Activated CD4-positive, alpha-beta T cell treated with anti-CD3 and anti-CD28 coated beads, Interleukin-2, amount 10 ng/mL, durations not matched to agents 7 days and 5 days (primary cell): ENCODE measurements at regions not wholly inside any gene's neighbourhood (a gene's known extent, or its start where the extent isn't known, plus 50 kb on each side); places are given as distances from the start of the nearest gene placed in this dataset.

Source experiments
- CTCF ChIA-PET: fragments of 350-600 bp; sonication (Branson Sonifier 250); formaldehyde crosslinking; loops from one replicate; lab custom pipeline; 2021; ENCODE audit warnings: antibody characterized with exemption; lab: Charles Lee
- POLR2A ChIA-PET: fragments of 350-600 bp; sonication (Branson Sonifier 250); formaldehyde crosslinking; loops from one replicate; lab custom pipeline; 2021; ENCODE audit warnings: antibody characterized with exemption; lab: Charles Lee
- DNase-seq: peaks from one replicate; pipeline ENCODE4 v3.0.0-alpha.2; 2020
- H3K27ac Mint-ChIP-seq: one replicate; pipeline ENCODE4 v1.8.0; 2021; ENCODE audit warnings: mild to moderate bottlenecking, moderate library complexity, mixed read lengths
- H3K27me3 Mint-ChIP-seq: one replicate; pipeline ENCODE4 v1.8.0; 2021; ENCODE audit warnings: mixed read lengths
- H3K36me3 Mint-ChIP-seq: one replicate; pipeline ENCODE4 v1.8.0; 2021; ENCODE audit warnings: low read depth, mixed read lengths
- H3K4me1 Mint-ChIP-seq: one replicate; pipeline ENCODE4 v1.8.0; 2021; ENCODE audit warnings: mixed read lengths
- H3K4me3 Mint-ChIP-seq: one replicate; pipeline ENCODE4 v1.8.0; 2021; ENCODE audit warnings: mild to moderate bottlenecking, moderate library complexity, mixed read lengths
- H3K9me3 Mint-ChIP-seq: one replicate; pipeline ENCODE4 v1.8.0; 2021; ENCODE audit warnings: mixed read lengths

DNA sequence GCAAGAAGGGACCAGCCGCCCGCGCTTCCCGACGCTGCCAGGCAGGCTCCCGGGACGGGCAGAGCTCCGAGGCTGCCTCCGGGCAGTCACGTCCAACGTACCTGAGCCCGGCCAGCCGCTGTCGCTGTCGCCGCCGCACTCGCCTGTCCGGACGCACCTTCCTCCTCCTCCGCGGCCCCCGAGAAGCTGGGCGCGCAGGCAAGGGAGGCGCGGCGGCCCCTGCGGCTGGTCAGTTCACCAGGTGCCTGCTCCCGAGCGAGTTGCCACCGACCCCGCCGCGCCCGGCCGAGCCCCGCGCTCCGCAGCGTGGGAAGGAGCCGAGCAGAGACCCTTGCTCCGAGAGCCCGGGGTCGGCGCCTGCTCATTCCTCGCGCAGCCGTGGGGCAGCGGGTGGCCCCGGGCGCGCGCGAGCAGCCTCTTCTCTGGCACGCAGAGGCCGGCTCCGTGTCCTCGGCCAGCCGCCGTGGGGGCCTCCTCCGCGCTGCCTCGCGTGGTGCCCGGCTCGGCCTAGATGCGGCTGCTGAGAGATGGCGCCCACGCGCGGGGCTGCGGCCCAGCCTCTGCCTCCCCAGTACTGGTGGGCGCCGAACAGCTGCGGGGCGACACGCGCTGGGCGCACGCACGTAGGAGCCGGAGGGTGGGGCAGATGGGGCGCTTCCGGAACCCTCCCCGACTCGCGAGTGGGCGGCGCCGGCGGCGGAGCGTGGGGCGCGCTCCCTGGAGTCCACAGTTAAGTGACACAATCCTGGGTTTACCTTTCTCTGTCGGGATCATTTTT is 419.4 kb downstream of the UQCRFS1 start:
- Mint-ChIP-seq H3K36me3 (no peaks in the 10 kb centered on the region), H3K4me1 (peaks cover 4% of the 10 kb centered on the region), H3K4me3 (no peak overlapping the region), H3K27me3 (peaks cover 30% of the 10 kb centered on the region), H3K9me3 (no peaks in the 10 kb centered on the region), H3K27ac (no peak overlapping the region)
- ChIA-PET POLR2A (no interaction called here), CTCF (no interaction called here)
- no peak for DNase-seq

DNA sequence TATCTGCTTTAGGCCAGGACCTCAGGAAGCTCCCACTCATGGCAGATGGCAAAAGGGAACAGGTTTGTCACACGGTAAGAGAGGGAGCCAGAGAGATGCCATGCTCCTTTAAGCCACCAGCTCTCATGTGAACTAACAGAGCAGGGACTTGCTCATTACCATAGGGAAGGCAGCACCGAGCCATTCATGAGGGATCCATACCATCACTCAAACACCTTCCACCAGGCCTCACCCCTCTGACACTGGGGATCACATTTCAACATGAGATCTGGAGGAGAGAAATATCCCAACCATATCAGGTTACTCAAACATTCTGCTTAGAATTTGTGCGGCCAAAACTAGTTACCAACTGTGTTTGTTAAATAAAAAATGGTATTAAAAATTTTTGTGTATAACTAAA is 427.0 kb downstream of the UQCRFS1 start:
- Mint-ChIP-seq H3K36me3 (no peaks in the 10 kb centered on the region), H3K4me1 (no peaks in the 10 kb centered on the region), H3K27ac (no peak overlapping the region), H3K4me3 (no peak overlapping the region), H3K9me3 (peaks cover 10% of the 10 kb centered on the region), H3K27me3 (no peaks in the 10 kb centered on the region)
- DNase-seq: no peak
- ChIA-PET CTCF (no interaction called here), POLR2A (no interaction called here)

DNA sequence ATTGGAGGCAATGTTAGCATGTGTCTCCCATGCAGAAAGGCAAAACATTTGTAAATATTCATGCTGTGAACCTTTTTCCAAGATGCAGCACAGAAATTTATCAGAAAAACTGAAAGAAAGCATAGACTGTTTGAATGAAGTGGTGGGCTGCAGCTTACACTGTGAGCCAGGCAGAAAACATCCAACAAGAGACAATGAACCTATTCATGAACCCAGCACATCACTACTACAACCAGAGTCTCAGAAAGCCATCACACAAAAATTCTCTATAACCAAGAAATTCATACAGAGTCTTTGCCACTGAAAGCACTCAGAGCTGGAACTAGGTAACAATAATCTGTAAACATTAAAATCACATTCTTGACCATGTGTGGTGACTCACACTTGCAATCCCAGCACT is 448.9 kb downstream of the UQCRFS1 start:
- peaks cover 5% of the 10 kb centered on the region for H3K9me3 Mint-ChIP-seq
- DNase-seq: no peak
- peaks cover 2% of the 10 kb centered on the region for H3K27me3 Mint-ChIP-seq
- H3K36me3 Mint-ChIP-seq: no peaks in the 10 kb centered on the region
- POLR2A ChIA-PET: no interaction called here
- CTCF ChIA-PET: no interaction called here
- no peaks in the 10 kb centered on the region for H3K4me1 Mint-ChIP-seq
- H3K27ac Mint-ChIP-seq: no peak overlapping the region
- H3K4me3 Mint-ChIP-seq: no peak overlapping the region

DNA sequence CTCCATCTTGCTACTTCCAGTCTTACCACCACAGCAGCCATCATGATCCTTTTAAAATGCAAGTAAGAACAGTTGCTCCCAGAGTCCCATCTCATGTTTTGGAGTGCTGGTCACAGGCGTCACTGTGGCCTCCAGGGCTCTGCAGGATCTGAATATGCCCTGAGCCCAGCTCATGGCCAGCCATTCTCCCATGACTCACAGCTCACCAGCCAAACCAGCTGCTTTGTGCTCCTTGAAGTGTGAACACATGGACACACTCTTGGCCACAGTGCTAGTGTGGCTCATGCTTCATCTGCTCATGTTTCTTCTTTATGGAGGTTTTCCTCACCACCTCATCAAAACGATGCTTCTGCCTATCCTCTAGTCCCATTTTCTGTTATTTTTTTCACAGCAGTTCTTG is 466.5 kb downstream of the UQCRFS1 start:
- CTCF ChIA-PET: interaction anchor here (1.7 kb wide), 1 partner anchor 10 kb away, joined by 3 read pairs; no protein-coding TSS in a partner anchor
- Mint-ChIP-seq H3K4me1 (no peaks in the 10 kb centered on the region), H3K4me3 (no peak overlapping the region)

GRCh38 chr19:28744943-28745342 is 468.0 kb downstream of the UQCRFS1 start:
- H3K9me3 Mint-ChIP-seq: no peaks in the 10 kb centered on the region
- no peaks in the 10 kb centered on the region for H3K4me1 Mint-ChIP-seq
- H3K4me3 Mint-ChIP-seq: no peak overlapping the region
- POLR2A ChIA-PET: no interaction called here
- no peak overlapping the region for H3K27ac Mint-ChIP-seq
- no peak for DNase-seq
- H3K36me3 Mint-ChIP-seq: no peaks in the 10 kb centered on the region
- CTCF ChIA-PET: no interaction called here
- peaks cover 2% of the 10 kb centered on the region for H3K27me3 Mint-ChIP-seq

More for the DNA sequence above, 466.5 kb downstream of the UQCRFS1 start:
- no peak for DNase-seq
- H3K36me3 Mint-ChIP-seq: no peaks in the 10 kb centered on the region
- POLR2A ChIA-PET: no interaction called here
- H3K27ac Mint-ChIP-seq: no peak overlapping the region
- H3K9me3 Mint-ChIP-seq: no peaks in the 10 kb centered on the region
- H3K27me3 Mint-ChIP-seq: peaks cover 2% of the 10 kb centered on the region

DNA sequence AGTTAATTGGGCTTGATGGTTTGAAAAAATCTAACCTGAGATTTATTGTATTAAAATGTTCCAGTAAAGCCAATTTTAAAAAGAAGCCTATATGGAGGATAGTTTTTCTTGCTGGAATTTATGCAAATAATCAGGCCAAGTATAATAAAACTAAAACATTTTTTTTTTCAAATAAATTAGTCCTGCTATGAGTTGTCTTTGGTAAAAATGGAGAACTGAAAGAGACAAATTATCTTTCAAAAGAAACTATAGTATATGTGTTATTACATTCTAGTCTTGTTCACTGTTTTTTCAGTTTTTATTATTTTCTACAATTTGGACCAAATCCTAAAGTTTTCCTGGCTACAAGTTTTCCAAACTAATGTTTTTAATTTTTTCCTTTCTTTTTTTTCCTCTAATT is 468.9 kb downstream of the UQCRFS1 start:
- H3K9me3 Mint-ChIP-seq: no peaks in the 10 kb centered on the region
- peaks cover 2% of the 10 kb centered on the region for H3K27me3 Mint-ChIP-seq
- ChIA-PET CTCF (no interaction called here), POLR2A (no interaction called here)
- H3K36me3 Mint-ChIP-seq: no peaks in the 10 kb centered on the region
- no peak overlapping the region for H3K27ac Mint-ChIP-seq
- no peak overlapping the region for H3K4me3 Mint-ChIP-seq
- no peaks in the 10 kb centered on the region for H3K4me1 Mint-ChIP-seq
- no peak for DNase-seq

DNA sequence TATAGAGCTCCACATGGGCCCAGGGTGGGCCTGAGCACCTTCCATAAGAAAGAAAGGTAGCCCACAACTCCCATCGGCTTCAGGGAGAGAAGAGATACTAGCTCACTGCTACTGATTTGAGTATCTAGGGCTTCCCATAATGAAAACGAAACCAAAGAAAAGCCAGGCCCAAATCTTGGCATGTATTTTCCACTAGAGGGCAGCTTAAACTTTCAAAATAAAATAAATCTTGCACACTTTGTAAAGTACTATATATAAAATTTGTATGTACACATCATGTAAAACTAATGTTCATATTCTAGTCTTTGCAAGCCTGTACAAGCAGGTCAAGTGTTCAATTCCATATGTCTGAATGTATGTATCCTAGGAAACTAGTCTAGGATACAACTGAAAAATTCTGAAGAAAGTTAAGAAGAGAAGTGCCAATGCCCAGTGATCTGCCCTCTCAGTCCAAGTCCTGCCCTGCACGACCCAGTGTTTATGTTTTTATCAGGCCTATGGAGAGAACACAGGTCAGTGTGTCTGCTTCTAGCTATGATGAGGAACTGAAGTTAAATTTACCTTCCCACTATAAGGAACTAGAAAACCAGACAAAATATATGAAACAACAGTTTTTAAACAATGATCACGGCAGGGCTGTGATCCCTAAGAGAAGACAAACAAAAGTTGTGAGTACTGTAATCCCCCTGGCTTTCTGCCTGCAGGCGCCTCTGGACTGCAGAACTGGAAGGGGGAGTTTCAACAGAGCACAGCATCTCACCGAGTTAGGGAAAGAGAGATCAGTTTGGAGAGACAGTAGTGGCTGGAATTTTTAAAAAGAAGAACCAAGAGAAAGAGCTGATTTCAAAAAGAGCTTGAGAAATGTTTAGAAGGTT is 475.7 kb downstream of the UQCRFS1 start:
- H3K9me3 Mint-ChIP-seq: no peaks in the 10 kb centered on the region
- H3K27ac Mint-ChIP-seq: peak overlapping the region; percentile 81
- CTCF ChIA-PET: interaction anchor here (0.6 to 1.0 kb wide), 3 partner anchors 9 to 851 kb away, joined by 3 read pairs; no protein-coding TSS in a partner anchor
- no peaks in the 10 kb centered on the region for H3K36me3 Mint-ChIP-seq
- no peak overlapping the region for H3K4me3 Mint-ChIP-seq
- peaks cover 9% of the 10 kb centered on the region for H3K27me3 Mint-ChIP-seq
- peak; percentile 46 for DNase-seq
- POLR2A ChIA-PET: no interaction called here
- peaks cover 6% of the 10 kb centered on the region for H3K4me1 Mint-ChIP-seq

DNA sequence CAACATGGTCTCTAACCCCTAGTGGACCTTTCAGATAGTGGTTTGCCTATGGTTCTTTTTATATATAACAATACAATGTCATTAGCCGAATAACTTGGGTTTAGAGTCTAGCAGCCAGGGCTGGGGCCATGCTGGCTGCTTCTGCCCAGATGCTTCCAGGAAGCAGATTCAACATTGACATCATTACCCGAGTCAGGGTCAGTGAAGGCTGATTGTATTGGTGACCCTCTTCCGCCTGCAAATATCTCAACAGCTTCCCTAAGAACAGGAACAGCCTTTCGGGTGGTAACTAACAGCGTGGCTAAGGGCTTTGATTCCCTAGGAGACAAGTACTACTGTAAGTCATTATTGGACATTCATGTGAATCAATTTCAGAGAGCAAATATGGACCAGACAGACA is 476.4 kb downstream of the UQCRFS1 start:
- Mint-ChIP-seq H3K9me3 (no peaks in the 10 kb centered on the region), H3K27ac (peak overlapping the region; percentile 77), H3K27me3 (peaks cover 9% of the 10 kb centered on the region), H3K4me3 (no peak overlapping the region), H3K36me3 (no peaks in the 10 kb centered on the region), H3K4me1 (peaks cover 6% of the 10 kb centered on the region)
- CTCF ChIA-PET: interaction anchor here (0.8 to 1.0 kb wide), 2 partner anchors 9 to 547 kb away, joined by 3 read pairs; no protein-coding TSS in a partner anchor
- POLR2A ChIA-PET: no interaction called here
- no peak for DNase-seq

GRCh38 chr19:28731577-28731976 is 481.4 kb downstream of the UQCRFS1 start:
- no peak for DNase-seq
- ChIA-PET POLR2A (no interaction called here), CTCF (no interaction called here)

DNA sequence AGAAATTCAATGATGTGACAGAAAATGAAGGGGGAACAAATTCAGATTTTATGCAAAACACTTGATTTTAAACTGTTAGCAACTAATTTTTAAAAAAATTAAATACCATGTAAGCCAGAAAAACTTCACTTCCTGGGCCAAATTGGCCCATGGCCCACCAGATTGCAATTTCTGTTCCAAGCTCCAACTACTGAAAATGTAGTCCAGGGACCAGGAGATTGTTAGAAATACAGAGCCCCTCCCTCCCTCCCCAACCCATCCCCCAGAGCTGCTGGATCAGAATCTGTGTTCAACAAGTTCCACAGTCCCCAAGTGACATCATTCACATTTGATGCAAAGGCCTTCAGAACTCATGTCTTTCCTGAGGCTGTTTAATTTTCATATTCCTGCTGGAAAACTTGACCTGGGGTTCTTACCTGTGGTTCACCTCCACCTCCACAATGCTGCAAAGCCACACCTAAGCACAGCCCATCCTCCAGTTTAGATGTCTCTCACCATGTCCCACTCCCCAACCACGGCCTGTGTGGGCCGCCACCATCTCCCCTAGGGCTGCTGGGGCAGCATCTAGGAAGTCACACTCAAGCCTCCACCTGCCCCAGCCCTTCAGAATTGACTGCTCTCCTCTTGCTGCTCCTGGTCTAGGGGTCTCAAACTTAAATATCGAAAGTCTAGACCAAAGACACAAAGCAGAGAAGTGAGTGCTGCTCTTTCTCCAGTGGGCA is 482.0 kb downstream of the UQCRFS1 start:
- Mint-ChIP-seq H3K4me1 (no peaks in the 10 kb centered on the region), H3K4me3 (no peak overlapping the region), H3K9me3 (no peaks in the 10 kb centered on the region), H3K27me3 (peaks cover 41% of the 10 kb centered on the region), H3K36me3 (no peaks in the 10 kb centered on the region), H3K27ac (no peak overlapping the region)
- ChIA-PET POLR2A (no interaction called here), CTCF (no interaction called here)
- no peak for DNase-seq

More at GRCh38 chr19:28731577-28731976, 481.4 kb downstream of the UQCRFS1 start:
- no peak overlapping the region for H3K4me3 Mint-ChIP-seq
- H3K27me3 Mint-ChIP-seq: peaks cover 37% of the 10 kb centered on the region
- H3K36me3 Mint-ChIP-seq: no peaks in the 10 kb centered on the region
- H3K27ac Mint-ChIP-seq: no peak overlapping the region
- no peaks in the 10 kb centered on the region for H3K9me3 Mint-ChIP-seq
- peaks cover 2% of the 10 kb centered on the region for H3K4me1 Mint-ChIP-seq

- H3K27me3 Mint-ChIP-seq: peaks cover 44% of the 10 kb centered on the region
- no peak for DNase-seq
- POLR2A ChIA-PET: no interaction called here
- no peaks in the 10 kb centered on the region for H3K36me3 Mint-ChIP-seq
- no peaks in the 10 kb centered on the region for H3K4me1 Mint-ChIP-seq
- CTCF ChIA-PET: no interaction called here
- no peaks in the 10 kb centered on the region for H3K9me3 Mint-ChIP-seq
- H3K27ac Mint-ChIP-seq: no peak overlapping the region
- no peak overlapping the region for H3K4me3 Mint-ChIP-seq
Measured at GRCh38 chr19:28727480-28728159, 485.3 kb downstream of the UQCRFS1 start.
